IMR-90 (cell line): ENCODE measurements at regions not wholly inside any gene's neighbourhood (a gene's known extent, or its start where the extent isn't known, plus 50 kb on each side); places are given as distances from the start of the nearest gene placed in this dataset.

Experiments used
- ATAC-seq: fragments of 200-7000 bp; cut with Tn5 transposase; 2 replicates; pipeline ENCODE4 v1.9.1; 2020; ENCODE audit warnings: low read depth, mild to moderate bottlenecking, moderate library complexity
- BruUV-seq: library from RNA; stranded (reverse); fragments of 400-500 nt; replicated peaks from 2 replicates; lab custom pipeline; 2021; lab: Mats Ljungman, UMichigan
- CTCF ChIA-PET: fragments of 300-600 bp; formaldehyde crosslinking; extraction: SDS; loops from one replicate; lab custom pipeline; 2021; ENCODE audit warnings: antibody characterized with exemption; lab: Yijun Ruan, JAX
- POLR2A ChIA-PET: fragments of 300-600 bp; sonication (Branson Sonifier 250); formaldehyde crosslinking; loops from one replicate; lab custom pipeline; 2022; ENCODE audit warnings: antibody characterized with exemption; ENCODE audit not compliant: unreplicated experiment; lab: Charles Lee
- DNase-seq: peaks from one replicate; pipeline ENCODE4 v3.0.0; 2013
- H2AFZ ChIP-seq: replicated peaks from 2 replicates; pipeline ENCODE3; 2013; ENCODE audit warnings: low read length, mild to moderate bottlenecking; ENCODE audit not compliant: poor library complexity
- H2AK5ac ChIP-seq: 2 replicates; pipeline ENCODE4 v1.6.1; 2013; ENCODE audit warnings: low read depth, low read length, inconsistent platforms
- H2AK9ac ChIP-seq: replicated peaks from 2 replicates; pipeline ENCODE3; 2013; ENCODE audit warnings: mild to moderate bottlenecking, low read depth, low read length, moderate library complexity; ENCODE audit not compliant: poor library complexity
- H2BK120ac ChIP-seq: 2 replicates; pipeline ENCODE4 v1.6.1; 2013; ENCODE audit warnings: low read depth, low read length, inconsistent platforms
- H2BK15ac ChIP-seq: 3 replicates; pipeline ENCODE4 v1.6.1; 2013; ENCODE audit warnings: low read depth, low read length, inconsistent platforms
- H2BK20ac ChIP-seq: 2 replicates; pipeline ENCODE4 v1.6.1; 2013; ENCODE audit warnings: low read depth, mild to moderate bottlenecking, inconsistent platforms, low read length, moderate library complexity
- H2BK5ac ChIP-seq: 2 replicates; pipeline ENCODE4 v1.6.1; 2013; ENCODE audit warnings: mild to moderate bottlenecking, low read depth, low read length, inconsistent platforms; ENCODE audit not compliant: poor library complexity, severe bottlenecking
- H3K14ac ChIP-seq: replicated peaks from 2 replicates; pipeline ENCODE4 v1.6.1; 2013; ENCODE audit warnings: low read depth, low read length, inconsistent platforms
- H3K18ac ChIP-seq: 2 replicates; pipeline ENCODE4 v1.6.1; 2013; ENCODE audit warnings: low read depth, low read length, control low read depth
- H3K23ac ChIP-seq: 2 replicates; pipeline ENCODE4 v1.6.1; 2013; ENCODE audit warnings: low read depth, low read length, inconsistent platforms
- H3K27ac ChIP-seq: 2 replicates; pipeline ENCODE4 v1.5.1; 2013; ENCODE audit warnings: mild to moderate bottlenecking, control low read depth, low read length; ENCODE audit not compliant: insufficient read depth
- H3K27me3 ChIP-seq: 2 replicates; pipeline ENCODE4 v1.6.1; 2013; ENCODE audit warnings: low read length; ENCODE audit not compliant: control insufficient read depth, insufficient read depth
- H3K36me3 ChIP-seq: 2 replicates; pipeline ENCODE4 v1.6.1; 2013; ENCODE audit warnings: low read length, mixed read lengths; ENCODE audit not compliant: control insufficient read depth, insufficient read depth
- H3K4ac ChIP-seq: 2 replicates; pipeline ENCODE4 v1.6.1; 2013; ENCODE audit warnings: low read depth, low read length, inconsistent platforms
- H3K4me1 ChIP-seq: 2 replicates; pipeline ENCODE4 v1.6.1; 2013; ENCODE audit warnings: low read length, mixed read lengths; ENCODE audit not compliant: control insufficient read depth, insufficient read depth
- H3K4me2 ChIP-seq: 2 replicates; pipeline ENCODE4 v1.6.1; 2013; ENCODE audit warnings: low read depth, mild to moderate bottlenecking, control low read depth, low read length, moderate library complexity
- H3K4me3 ChIP-seq: 2 replicates; pipeline ENCODE4 v1.5.1; 2013; ENCODE audit warnings: low read depth, mild to moderate bottlenecking, control low read depth, low read length, moderate library complexity; ENCODE audit not compliant: insufficient read depth
- H3K56ac ChIP-seq: 2 replicates; pipeline ENCODE4 v1.6.1; 2013; ENCODE audit warnings: low read length, inconsistent platforms; ENCODE audit not compliant: insufficient read depth; ENCODE audit errors: extremely low read depth
- H3K79me1 ChIP-seq, 2 experiments: 2 replicates each; pipeline ENCODE4 v1.6.1; 2013; ENCODE audit warnings: low read length in 2 of 2, inconsistent platforms in 1 of 2, low read depth in 1 of 2
- H3K9ac ChIP-seq: 2 replicates; pipeline ENCODE4 v1.6.1; 2013; ENCODE audit warnings: low read depth, low read length, control low read depth
- H3K9me1 ChIP-seq: 2 replicates; pipeline ENCODE4 v1.6.1; 2013; ENCODE audit warnings: low read length, inconsistent platforms; ENCODE audit not compliant: insufficient read depth
- H3K9me3 ChIP-seq: 2 replicates; pipeline ENCODE4 v1.6.1; 2013; ENCODE audit warnings: low read length; ENCODE audit not compliant: control insufficient read depth, insufficient read depth
- H4K20me1 ChIP-seq: 2 replicates; pipeline ENCODE4 v1.6.1; 2013; ENCODE audit warnings: low read length, inconsistent platforms; ENCODE audit not compliant: insufficient read depth
- H4K5ac ChIP-seq: 2 replicates; pipeline ENCODE4 v1.6.1; 2013; ENCODE audit warnings: mild to moderate bottlenecking, low read depth, low read length, control low read depth
- H4K8ac ChIP-seq, 2 experiments: 2 replicates each; pipeline ENCODE4 v1.6.1; 2013; ENCODE audit warnings: low read depth in 2 of 2, low read length in 2 of 2, control low read depth in 1 of 2, inconsistent platforms in 1 of 2
- H4K91ac ChIP-seq: 2 replicates; pipeline ENCODE4 v1.6.1; 2013; ENCODE audit warnings: low read depth, low read length, inconsistent platforms; ENCODE audit not compliant: insufficient read depth
- BHLHE40 ChIP-seq: fragments of 150-350 bp; IDR thresholded peaks from 2 replicates; pipeline ENCODE4 v1.6.1; 2016; ENCODE audit warnings: mild to moderate bottlenecking, low read depth, low read length
- CHD1 ChIP-seq: IDR thresholded peaks from 2 replicates; pipeline ENCODE4 v1.6.1; 2012; ENCODE audit warnings: low read depth, low read length, improper control_type of control experiment
- FOS ChIP-seq: fragments of 150-350 bp; IDR thresholded peaks from 2 replicates; pipeline ENCODE4 v1.6.1; 2016; ENCODE audit warnings: low read depth, low read length
- WGBS, 2 experiments: methylation state at CpG; one replicate each; pipeline versions ENCODE4 v1.1.5 to v1.1.7; 2013; ENCODE audit warnings: missing lambda C conversion rate in 2 of 2; ENCODE audit not compliant: insufficient read length in 1 of 2; ENCODE audit errors: extremely low coverage in 2 of 2; 5-methylcytosine and 5-hydroxymethylcytosine counted together
- dilution Hi-C: fragments of 300-500 bp; cut with HindIII; formaldehyde crosslinking; loops from one replicate; pipeline ENCODE4 v1.14.3; 2018; ENCODE audit warnings: low sequenced_read_pairs; ENCODE audit not compliant: unreplicated experiment
- in situ Hi-C: fragments of 300-500 bp; cut with MboI; formaldehyde crosslinking; loops from 3 replicates; pipeline ENCODE4 v1.14.3; 2019; ENCODE audit warnings: low sequenced_read_pairs, inconsistent platforms, mixed read lengths
- intact Hi-C: fragments of 100-400 bp; cut with micrococcal nuclease; formaldehyde crosslinking; loops from 2 replicates; pipeline ENCODE4 v1.10.0; 2022
- TF ChIP-seq, protein P1 (sequence below): fragments of 150-350 bp; IDR thresholded peaks from 2 replicates; pipeline ENCODE4 v1.6.1; 2016; ENCODE audit warnings: low read depth, mild to moderate bottlenecking, low read length, moderate library complexity, borderline replicate concordance

DNA sequence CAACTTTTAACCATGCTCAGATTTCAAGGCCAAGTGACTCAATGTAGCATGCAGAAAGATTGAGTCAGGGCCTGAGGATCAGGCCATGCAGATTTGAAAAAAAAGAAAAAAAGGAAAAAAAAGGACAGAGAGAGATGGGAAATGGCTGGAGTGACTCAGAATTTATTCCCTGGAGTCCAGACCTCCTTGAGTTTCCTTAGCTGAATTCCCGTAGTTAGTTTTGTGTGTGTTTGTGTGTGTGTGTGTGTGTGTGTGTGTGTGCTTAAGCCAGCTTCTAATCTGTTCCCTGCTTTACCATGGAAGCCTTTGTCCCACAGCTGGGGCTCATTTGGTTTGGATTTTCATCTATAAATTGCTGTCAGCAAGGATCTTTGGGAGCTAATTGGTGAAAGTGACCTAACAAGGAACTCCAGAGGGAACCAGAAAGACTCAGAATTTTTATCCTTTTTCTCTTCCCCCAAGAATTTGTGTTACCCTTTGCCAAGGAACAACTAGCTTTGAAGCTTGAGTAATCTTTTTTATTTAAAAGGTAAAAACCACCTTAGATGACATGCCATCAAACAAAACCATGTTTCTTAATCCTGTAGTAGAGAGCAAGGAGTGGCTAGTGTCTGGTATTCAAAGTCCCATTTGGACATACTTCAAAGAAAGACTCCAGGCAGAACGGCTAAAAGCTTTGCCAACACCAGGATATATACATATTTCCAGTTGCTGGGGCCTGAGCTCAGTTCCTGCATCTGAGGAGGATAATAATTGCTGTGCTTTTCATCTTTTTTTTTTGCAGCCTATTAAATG lies 109.0 kb upstream of the DDIT4L start (continued):
- TF ChIP-seq CHD1 (no peak), BHLHE40 (no peak), FOS (peak; percentile 65)

GRCh38 chr4:100295792-100296191 lies 105.5 kb upstream of the DDIT4L start:
- H2BK15ac ChIP-seq = peak overlapping the region; percentile 40; the same call in 1 of the 3 replicates
- H3K4me1 ChIP-seq = peaks cover 3% of the 10 kb centered on the region; the same call in 1 of the 2 replicates
- H4K5ac ChIP-seq = no peak overlapping the region
- TF ChIP-seq, protein P1, sequence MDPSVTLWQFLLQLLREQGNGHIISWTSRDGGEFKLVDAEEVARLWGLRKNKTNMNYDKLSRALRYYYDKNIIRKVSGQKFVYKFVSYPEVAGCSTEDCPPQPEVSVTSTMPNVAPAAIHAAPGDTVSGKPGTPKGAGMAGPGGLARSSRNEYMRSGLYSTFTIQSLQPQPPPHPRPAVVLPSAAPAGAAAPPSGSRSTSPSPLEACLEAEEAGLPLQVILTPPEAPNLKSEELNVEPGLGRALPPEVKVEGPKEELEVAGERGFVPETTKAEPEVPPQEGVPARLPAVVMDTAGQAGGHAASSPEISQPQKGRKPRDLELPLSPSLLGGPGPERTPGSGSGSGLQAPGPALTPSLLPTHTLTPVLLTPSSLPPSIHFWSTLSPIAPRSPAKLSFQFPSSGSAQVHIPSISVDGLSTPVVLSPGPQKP = no peak
- TF ChIP-seq BHLHE40 = no peak
- H3K14ac ChIP-seq = peak overlapping the region; percentile 60; the same call in 1 of the 2 replicates
- H3K18ac ChIP-seq = no peak overlapping the region
- H4K20me1 ChIP-seq = no peaks in the 10 kb centered on the region
- WGBS, 2 experiments = no CpG with 5 or more reads among the region's 2 CpGs
- intact Hi-C loops = loop anchor here (5.0 kb wide), 1 partner anchor 198 kb away; no protein-coding TSS in a partner anchor
- H3K79me1 ChIP-seq = no peaks in the 10 kb centered on the region
- H4K91ac ChIP-seq = no peak overlapping the region
- no peak overlapping the region for H2BK5ac ChIP-seq
- H3K9me1 ChIP-seq = no peaks in the 10 kb centered on the region
- peak; percentile 56 for DNase-seq
- H2BK20ac ChIP-seq = no peak overlapping the region
- in situ Hi-C loops = no loop called here
- H2AK5ac ChIP-seq = no peak overlapping the region
- no peak overlapping the region for H3K56ac ChIP-seq
- ATAC-seq = no peak
- H2AFZ ChIP-seq = no peak overlapping the region
- BruUV-seq = no TSS peak
- POLR2A ChIA-PET = no interaction called here
- dilution Hi-C loops = no loop called here
- H3K27me3 ChIP-seq = no peaks in the 10 kb centered on the region
- H3K9me3 ChIP-seq = no peaks in the 10 kb centered on the region
- H2BK120ac ChIP-seq = no peak overlapping the region
- H3K9ac ChIP-seq = no peak overlapping the region
- CTCF ChIA-PET = no interaction called here
- 0 out of 4 replicates have a peak overlapping the region, but pooled peaks of 1 of the 2 experiments have one; percentile 41 for H4K8ac ChIP-seq
- no peak overlapping the region for H3K4ac ChIP-seq
- no peak overlapping the region for H2AK9ac ChIP-seq
- no peak overlapping the region for H3K23ac ChIP-seq
- H3K4me3 ChIP-seq = no peak overlapping the region
- no peak overlapping the region for H3K4me2 ChIP-seq
- H3K36me3 ChIP-seq = no peaks in the 10 kb centered on the region
- no peak overlapping the region for H3K27ac ChIP-seq
